ENCODE measurements at regions not wholly inside any gene's neighbourhood (a gene's known extent, or its start where the extent isn't known, plus 50 kb on each side); places are given as distances from the start of the nearest gene placed in this dataset.
"Not testable (repeated sequence)": the region's sequence is repeated elsewhere in the genome, so short reads cannot be mapped to it uniquely, and the experiment has no call there.

- no peak for DNase-seq
Observed at GRCh38 chr13:78977311-78977710, 318.4 kb upstream of the OBI1 start.

GRCh38 chr13:78976696-78977095 lies 317.7 kb upstream of the OBI1 start:
- no peak for DNase-seq

- DNase-seq: no peak
Observed at GRCh38 chr13:78972561-78972960, 313.6 kb upstream of the OBI1 start.

GRCh38 chr13:78971355-78972025 lies 312.5 kb upstream of the OBI1 start:
- no peak for DNase-seq

GRCh38 chr13:78960881-78961280 lies 301.9 kb upstream of the OBI1 start:
- no peak for DNase-seq

- no peak for DNase-seq
Observed at GRCh38 chr13:78958006-78958405, 299.1 kb upstream of the OBI1 start.

GRCh38 chr13:78940455-78941130 lies 281.6 kb upstream of the OBI1 start:
- no peak for DNase-seq

GRCh38 chr13:78934336-78934735 lies 275.4 kb upstream of the OBI1 start:
- DNase-seq: no peak

- DNase-seq: no peak
Observed at GRCh38 chr13:78915015-78915414, 256.1 kb upstream of the OBI1 start.

GRCh38 chr13:78913656-78914055 lies 254.7 kb upstream of the OBI1 start:
- no peak for DNase-seq

- DNase-seq: no peak
Observed at GRCh38 chr13:78910147-78910546, 251.2 kb upstream of the OBI1 start.

- no peak for DNase-seq
Observed at GRCh38 chr13:78909276-78909675, 250.3 kb upstream of the OBI1 start.

GRCh38 chr13:78907006-78907405 lies 248.1 kb upstream of the OBI1 start:
- no peak for DNase-seq

- no peak for DNase-seq
Observed at GRCh38 chr13:78897200-78897599, 238.2 kb upstream of the OBI1 start.

GRCh38 chr13:78884571-78884970 lies 225.6 kb upstream of the OBI1 start:
- no peak for DNase-seq

- DNase-seq: no peak
Observed at GRCh38 chr13:78881751-78882150, 222.8 kb upstream of the OBI1 start.

GRCh38 chr13:78881054-78881453 lies 222.1 kb upstream of the OBI1 start:
- no peak for DNase-seq

GRCh38 chr13:78876915-78877549 lies 218.1 kb upstream of the OBI1 start:
- no peak for DNase-seq

GRCh38 chr13:78875792-78876580 lies 217.0 kb upstream of the OBI1 start:
- DNase-seq: no peak

GRCh38 chr13:78868991-78869390 lies 210.0 kb upstream of the OBI1 start:
- no peak for DNase-seq

GRCh38 chr13:78867655-78868054 lies 208.7 kb upstream of the OBI1 start:
- no peak for DNase-seq

GRCh38 chr13:78866076-78866475 lies 207.1 kb upstream of the OBI1 start:
- DNase-seq: not testable (repeated sequence)

GRCh38 chr13:78862446-78862845 lies 203.5 kb upstream of the OBI1 start:
- no peak for DNase-seq

GRCh38 chr13:78852709-78853108 lies 193.8 kb upstream of the OBI1 start:
- no peak for DNase-seq
